ENCODE measurements at regions not wholly inside any gene's neighbourhood (a gene's known extent, or its start where the extent isn't known, plus 50 kb on each side); places are given as distances from the start of the nearest gene placed in this dataset.

- H3K4me1 Mint-ChIP-seq, result peaks cover 3% of the 10 kb centered on the region
- H3K27me3 Mint-ChIP-seq (ENCODE audit: insufficient read depth, low read depth), result peaks cover 4% of the 10 kb centered on the region
- DNase-seq (ENCODE audit: low spot score), result peak; percentile 45
- no peak overlapping the region for H3K4me3 Mint-ChIP-seq
- H3K27ac ChIP-seq, result peak overlapping the region; percentile 4
- no peak overlapping the region for H3K9ac ChIP-seq
- no peaks in the 10 kb centered on the region for H3K9me3 ChIP-seq (ENCODE audit: low read depth)
- no peak overlapping the region for H3K4me3 ChIP-seq
- H3F3A ChIP-seq (ENCODE audit: low read depth), result peaks cover 2% of the 10 kb centered on the region
- H2AFZ ChIP-seq (replicated peaks), result peak overlapping the region; percentile 77
- no peaks in the 10 kb centered on the region for H3K36me3 ChIP-seq
- no peaks in the 10 kb centered on the region for H3K27me3 ChIP-seq
- no peaks in the 10 kb centered on the region for H3K36me3 Mint-ChIP-seq
- no peak overlapping the region for H3K27ac Mint-ChIP-seq
- H3K9me3 Mint-ChIP-seq, result no peaks in the 10 kb centered on the region
- H3K79me2 ChIP-seq (ENCODE audit: low read depth), result no peaks in the 10 kb centered on the region
- H4K20me1 ChIP-seq (ENCODE audit: low read depth), result no peaks in the 10 kb centered on the region
- TF ChIP-seq CTCF (IDR thresholded peaks at IDR 0.05), result no peak
- TF ChIP-seq EZH2phosphoT487 (IDR thresholded peaks at IDR 0.05), result no peak
- no peak for TF ChIP-seq EZH2 (IDR thresholded peaks at IDR 0.05)
- H3K4me2 ChIP-seq, result peak overlapping the region; percentile 23
- H3K4me1 ChIP-seq, result peaks cover 23% of the 10 kb centered on the region
Measured at GRCh38 chr11:95608093-95608492, 181.5 kb downstream of the FAM76B start.

GRCh38 chr11:95606824-95607223, 182.8 kb downstream of the FAM76B start:
- H3K4me1 Mint-ChIP-seq, result peaks cover 3% of the 10 kb centered on the region
- DNase-seq (ENCODE audit: low spot score), result no peak
- H3F3A ChIP-seq (ENCODE audit: low read depth), result peaks cover 2% of the 10 kb centered on the region
- H3K27ac ChIP-seq, result no peak overlapping the region
- H3K36me3 ChIP-seq, result no peaks in the 10 kb centered on the region
- peaks cover 23% of the 10 kb centered on the region for H3K4me1 ChIP-seq
- H2AFZ ChIP-seq (replicated peaks), result peak overlapping the region; percentile 51
- H3K27me3 Mint-ChIP-seq (ENCODE audit: insufficient read depth, low read depth), result peaks cover 7% of the 10 kb centered on the region
- H4K20me1 ChIP-seq (ENCODE audit: low read depth), result no peaks in the 10 kb centered on the region
- no peaks in the 10 kb centered on the region for H3K79me2 ChIP-seq (ENCODE audit: low read depth)
- H3K4me3 ChIP-seq, result no peak overlapping the region
- no peaks in the 10 kb centered on the region for H3K9me3 ChIP-seq (ENCODE audit: low read depth)
- TF ChIP-seq CTCF (IDR thresholded peaks at IDR 0.05) (no peak), EZH2 (IDR thresholded peaks at IDR 0.05) (no peak), EZH2phosphoT487 (IDR thresholded peaks at IDR 0.05) (no peak)
- no peaks in the 10 kb centered on the region for H3K27me3 ChIP-seq
- no peak overlapping the region for H3K27ac Mint-ChIP-seq
- no peak overlapping the region for H3K9ac ChIP-seq
- H3K4me2 ChIP-seq, result no peak overlapping the region
- no peaks in the 10 kb centered on the region for H3K36me3 Mint-ChIP-seq
- no peak overlapping the region for H3K4me3 Mint-ChIP-seq
- H3K9me3 Mint-ChIP-seq, result no peaks in the 10 kb centered on the region

GRCh38 chr11:95605271-95605940, 184.2 kb downstream of the FAM76B start:
- H3K27me3 Mint-ChIP-seq (ENCODE audit: insufficient read depth, low read depth), result peaks cover 7% of the 10 kb centered on the region
- H3K9me3 Mint-ChIP-seq, result no peaks in the 10 kb centered on the region
- peaks cover 8% of the 10 kb centered on the region for H3K4me1 Mint-ChIP-seq
- Histone ChIP-seq H2AFZ (replicated peaks) (no peak overlapping the region), H3K4me1 (peaks cover 23% of the 10 kb centered on the region), H3K27me3 (no peaks in the 10 kb centered on the region), H3K9ac (no peak overlapping the region), H3F3A (ENCODE audit: low read depth) (peaks cover 2% of the 10 kb centered on the region), H3K36me3 (no peaks in the 10 kb centered on the region), H3K27ac (no peak overlapping the region), H4K20me1 (ENCODE audit: low read depth) (no peaks in the 10 kb centered on the region), H3K4me2 (no peak overlapping the region), H3K4me3 (no peak overlapping the region), H3K79me2 (ENCODE audit: low read depth) (no peaks in the 10 kb centered on the region), H3K9me3 (ENCODE audit: low read depth) (no peaks in the 10 kb centered on the region)
- no peak overlapping the region for H3K4me3 Mint-ChIP-seq
- no peak for TF ChIP-seq EZH2phosphoT487 (IDR thresholded peaks at IDR 0.05)
- TF ChIP-seq CTCF (IDR thresholded peaks at IDR 0.05), result no peak
- TF ChIP-seq EZH2 (IDR thresholded peaks at IDR 0.05), result no peak
- no peak overlapping the region for H3K27ac Mint-ChIP-seq
- no peak for DNase-seq (ENCODE audit: low spot score)
- H3K36me3 Mint-ChIP-seq, result no peaks in the 10 kb centered on the region
